ENCODE measurements at regions not wholly inside any gene's neighbourhood (a gene's known extent, or its start where the extent isn't known, plus 50 kb on each side); places are given as distances from the start of the nearest gene placed in this dataset.

DNA sequence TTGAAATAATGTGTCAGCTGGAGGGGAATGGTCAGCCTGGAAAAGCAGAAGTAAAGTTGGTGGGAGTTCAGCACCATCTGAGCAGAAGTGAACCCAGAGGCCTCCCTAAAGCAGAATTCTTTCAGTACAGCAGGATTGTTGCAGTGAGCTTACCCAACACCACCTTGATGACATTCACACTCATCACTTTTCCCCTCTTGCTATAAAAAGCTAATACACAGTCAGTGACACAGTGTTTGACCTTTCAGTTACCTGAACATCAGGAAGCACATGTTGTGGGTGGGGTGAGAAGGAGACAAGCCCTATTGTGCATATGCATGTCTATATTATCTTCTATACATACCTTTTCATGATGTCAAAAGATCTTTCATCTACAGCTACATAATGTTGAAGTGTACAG is 624.7 kb upstream of the ZFP42 start:
- Histone ChIP-seq H3K9ac (ENCODE audit: low read length) (no peak overlapping the region), H2AFZ (ENCODE audit: insufficient read depth, low read depth, low read length, poor library complexity, severe bottlenecking) (no peak overlapping the region), H3K27me3 (replicated peaks in 1 of 4; ENCODE audit: control extremely low read depth in 1 of 4, control insufficient read depth in 3 of 4, insufficient read depth in 4 of 4, low read length in 3 of 4) (no peaks in the 10 kb centered on the region), H3K4me1 (ENCODE audit: control insufficient read depth in 2 of 2, insufficient read depth in 2 of 2, low read length in 2 of 2) (no peaks in the 10 kb centered on the region), H3K79me2 (ENCODE audit: control insufficient read depth, insufficient read depth, low read length) (no peaks in the 10 kb centered on the region), H3K4me3 (ENCODE audit: control extremely low read depth in 1 of 5, extremely low read depth in 1 of 5, insufficient read depth in 1 of 5, low read depth in 2 of 5, low read length in 4 of 5) (no peak overlapping the region), H4K20me1 (ENCODE audit: control insufficient read depth, insufficient read depth, low read length, poor library complexity, severe bottlenecking) (no peaks in the 10 kb centered on the region), H3K4me2 (replicated peaks; ENCODE audit: low read depth, low read length, poor library complexity, severe bottlenecking) (no peak overlapping the region), H3K27ac (ENCODE audit: low read length in 2 of 2) (no peak overlapping the region), H3K9me3 (ENCODE audit: control extremely low read depth in 1 of 3, control insufficient read depth in 2 of 3, insufficient read depth in 1 of 3, low read length in 2 of 3) (peaks cover 0 to 5% (median 0%) of the 10 kb centered on the region in 3 donors), H3K36me3 (replicated peaks in 1 of 2; ENCODE audit: control extremely low read depth in 1 of 2, control insufficient read depth in 1 of 2, extremely low read depth in 1 of 2, insufficient read depth in 2 of 2, low read length in 1 of 2) (no peaks in the 10 kb centered on the region)
- TF ChIP-seq, protein P1, sequence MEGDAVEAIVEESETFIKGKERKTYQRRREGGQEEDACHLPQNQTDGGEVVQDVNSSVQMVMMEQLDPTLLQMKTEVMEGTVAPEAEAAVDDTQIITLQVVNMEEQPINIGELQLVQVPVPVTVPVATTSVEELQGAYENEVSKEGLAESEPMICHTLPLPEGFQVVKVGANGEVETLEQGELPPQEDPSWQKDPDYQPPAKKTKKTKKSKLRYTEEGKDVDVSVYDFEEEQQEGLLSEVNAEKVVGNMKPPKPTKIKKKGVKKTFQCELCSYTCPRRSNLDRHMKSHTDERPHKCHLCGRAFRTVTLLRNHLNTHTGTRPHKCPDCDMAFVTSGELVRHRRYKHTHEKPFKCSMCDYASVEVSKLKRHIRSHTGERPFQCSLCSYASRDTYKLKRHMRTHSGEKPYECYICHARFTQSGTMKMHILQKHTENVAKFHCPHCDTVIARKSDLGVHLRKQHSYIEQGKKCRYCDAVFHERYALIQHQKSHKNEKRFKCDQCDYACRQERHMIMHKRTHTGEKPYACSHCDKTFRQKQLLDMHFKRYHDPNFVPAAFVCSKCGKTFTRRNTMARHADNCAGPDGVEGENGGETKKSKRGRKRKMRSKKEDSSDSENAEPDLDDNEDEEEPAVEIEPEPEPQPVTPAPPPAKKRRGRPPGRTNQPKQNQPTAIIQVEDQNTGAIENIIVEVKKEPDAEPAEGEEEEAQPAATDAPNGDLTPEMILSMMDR (IDR thresholded peaks at IDR 0.05): no peak
- no peak for TF ChIP-seq EZH2 (IDR thresholded peaks at IDR 0.05; ENCODE audit: borderline replicate concordance, insufficient read depth, low read depth, low read length, poor library complexity, severe bottlenecking)
- POLR2A ChIA-PET: no interaction called here
- ATAC-seq (ENCODE audit: low read depth) (no peak), DNase-seq (no peak)
- CTCF ChIA-PET: no interaction called here
- Mint-ChIP-seq H3K9me3 (ENCODE audit: insufficient read depth) (peaks cover 4% of the 10 kb centered on the region), H3K27me3 (no peaks in the 10 kb centered on the region), H3K4me1 (no peaks in the 10 kb centered on the region), H3K27ac (no peak overlapping the region), H3K4me3 (no peak overlapping the region)
- intact Hi-C loops (cut with micrococcal nuclease): no loop called here

DNA sequence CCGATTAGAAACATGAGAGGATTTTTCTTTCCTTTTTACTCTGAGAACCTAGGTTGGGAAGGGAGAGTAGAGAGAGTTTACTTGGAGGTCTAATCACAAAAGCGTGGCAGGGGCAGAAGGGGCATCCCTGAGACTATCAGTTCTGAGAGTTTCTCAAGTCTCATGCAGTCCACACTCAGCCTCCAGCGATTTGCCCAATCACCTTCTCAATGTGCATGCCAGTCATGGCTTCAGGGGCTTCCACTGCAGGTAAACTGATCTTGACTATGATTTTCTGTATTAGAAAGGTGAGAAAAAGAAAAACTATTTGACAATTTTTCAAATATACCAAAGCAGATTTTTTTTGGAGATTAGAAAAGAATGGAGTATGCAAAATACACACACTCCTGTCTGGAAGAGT is 617.1 kb upstream of the ZFP42 start:
- no peak overlapping the region for H3K4me2 ChIP-seq (replicated peaks; ENCODE audit: low read depth, low read length, poor library complexity, severe bottlenecking)
- H3K9ac ChIP-seq (ENCODE audit: low read length): no peak overlapping the region
- no peak overlapping the region for H2AFZ ChIP-seq (ENCODE audit: insufficient read depth, low read depth, low read length, poor library complexity, severe bottlenecking)
- CTCF ChIA-PET: no interaction called here
- no peak for ATAC-seq (ENCODE audit: low read depth)
- DNase-seq: no peak
- no peaks in the 10 kb centered on the region for H3K79me2 ChIP-seq (ENCODE audit: control insufficient read depth, insufficient read depth, low read length)
- Mint-ChIP-seq H3K4me1 (no peaks in the 10 kb centered on the region), H3K4me3 (no peak overlapping the region), H3K9me3 (ENCODE audit: insufficient read depth) (peaks cover 4% of the 10 kb centered on the region), H3K27ac (no peak overlapping the region), H3K27me3 (no peaks in the 10 kb centered on the region)
- no peaks in the 10 kb centered on the region for H3K4me1 ChIP-seq (ENCODE audit: control insufficient read depth in 2 of 2, insufficient read depth in 2 of 2, low read length in 2 of 2)
- no peaks in the 10 kb centered on the region for H4K20me1 ChIP-seq (ENCODE audit: control insufficient read depth, insufficient read depth, low read length, poor library complexity, severe bottlenecking)
- POLR2A ChIA-PET: no interaction called here
- no peak overlapping the region for H3K4me3 ChIP-seq (ENCODE audit: control extremely low read depth in 1 of 5, extremely low read depth in 1 of 5, insufficient read depth in 1 of 5, low read depth in 2 of 5, low read length in 4 of 5)
- H3K9me3 ChIP-seq (ENCODE audit: control extremely low read depth in 1 of 3, control insufficient read depth in 2 of 3, insufficient read depth in 1 of 3, low read length in 2 of 3): peaks cover 0 to 2% (median 0%) of the 10 kb centered on the region in 3 donors
- WGBS (ENCODE audit: insufficient coverage): no CpG with 5 or more reads among the region's 3 CpGs
- H3K36me3 ChIP-seq (replicated peaks in 1 of 2; ENCODE audit: control extremely low read depth in 1 of 2, control insufficient read depth in 1 of 2, extremely low read depth in 1 of 2, insufficient read depth in 2 of 2, low read length in 1 of 2): no peaks in the 10 kb centered on the region
- intact Hi-C loops (cut with micrococcal nuclease): no loop called here
- TF ChIP-seq, protein P1 (IDR thresholded peaks at IDR 0.05): no peak
- no peak for TF ChIP-seq EZH2 (IDR thresholded peaks at IDR 0.05; ENCODE audit: borderline replicate concordance, insufficient read depth, low read depth, low read length, poor library complexity, severe bottlenecking)
- H3K27ac ChIP-seq (ENCODE audit: low read length in 2 of 2): no peak overlapping the region
- no peaks in the 10 kb centered on the region for H3K27me3 ChIP-seq (replicated peaks in 1 of 4; ENCODE audit: control extremely low read depth in 1 of 4, control insufficient read depth in 3 of 4, insufficient read depth in 4 of 4, low read length in 3 of 4)

Measured in B cell (primary cell).